ENCODE measurements at regions not wholly inside any gene's neighbourhood (a gene's known extent, or its start where the extent isn't known, plus 50 kb on each side); places are given as distances from the start of the nearest gene placed in this dataset.

- Histone ChIP-seq H3K4me1 (ENCODE audit: control insufficient read depth in 5 of 5, insufficient read depth in 5 of 5, low read length in 5 of 5) (no peaks in the 10 kb centered on the region), H3K27ac (ENCODE audit: low read depth in 1 of 2, low read length in 1 of 2) (no peak overlapping the region), H3K36me3 (ENCODE audit: control insufficient read depth in 4 of 4, insufficient read depth in 4 of 4, low read length in 4 of 4) (no peaks in the 10 kb centered on the region), H3K27me3 (ENCODE audit: control insufficient read depth in 3 of 3, insufficient read depth in 3 of 3, low read length in 2 of 3) (no peaks in the 10 kb centered on the region), H3K9ac (ENCODE audit: insufficient read depth in 1 of 2, low read length in 2 of 2) (no peak overlapping the region), H3K4me3 (no peak overlapping the region), H3K9me3 (ENCODE audit: control insufficient read depth in 4 of 4, insufficient read depth in 3 of 4, low read length in 3 of 4) (no peaks in the 10 kb centered on the region)
- DNase-seq, result no peak
- TF ChIP-seq, protein P1, sequence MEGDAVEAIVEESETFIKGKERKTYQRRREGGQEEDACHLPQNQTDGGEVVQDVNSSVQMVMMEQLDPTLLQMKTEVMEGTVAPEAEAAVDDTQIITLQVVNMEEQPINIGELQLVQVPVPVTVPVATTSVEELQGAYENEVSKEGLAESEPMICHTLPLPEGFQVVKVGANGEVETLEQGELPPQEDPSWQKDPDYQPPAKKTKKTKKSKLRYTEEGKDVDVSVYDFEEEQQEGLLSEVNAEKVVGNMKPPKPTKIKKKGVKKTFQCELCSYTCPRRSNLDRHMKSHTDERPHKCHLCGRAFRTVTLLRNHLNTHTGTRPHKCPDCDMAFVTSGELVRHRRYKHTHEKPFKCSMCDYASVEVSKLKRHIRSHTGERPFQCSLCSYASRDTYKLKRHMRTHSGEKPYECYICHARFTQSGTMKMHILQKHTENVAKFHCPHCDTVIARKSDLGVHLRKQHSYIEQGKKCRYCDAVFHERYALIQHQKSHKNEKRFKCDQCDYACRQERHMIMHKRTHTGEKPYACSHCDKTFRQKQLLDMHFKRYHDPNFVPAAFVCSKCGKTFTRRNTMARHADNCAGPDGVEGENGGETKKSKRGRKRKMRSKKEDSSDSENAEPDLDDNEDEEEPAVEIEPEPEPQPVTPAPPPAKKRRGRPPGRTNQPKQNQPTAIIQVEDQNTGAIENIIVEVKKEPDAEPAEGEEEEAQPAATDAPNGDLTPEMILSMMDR (IDR thresholded peaks at IDR 0.05; ENCODE audit: control extremely low read depth, extremely low read depth), result no peak
- WGBS, 2 donors, result 89 to 91% methylated on average over 1 of the region's 1 CpG
- no peak for ATAC-seq (ENCODE audit: insufficient read depth, low FRiP score)
Measured at GRCh38 chr3:161571951-161572350, 75.3 kb downstream of the OTOL1 start.

GRCh38 chr3:161573136-161573535 is 76.5 kb downstream of the OTOL1 start:
- Histone ChIP-seq H3K27ac (ENCODE audit: low read depth in 1 of 2, low read length in 1 of 2) (no peak overlapping the region), H3K4me1 (ENCODE audit: control insufficient read depth in 5 of 5, insufficient read depth in 5 of 5, low read length in 5 of 5) (no peaks in the 10 kb centered on the region), H3K36me3 (ENCODE audit: control insufficient read depth in 4 of 4, insufficient read depth in 4 of 4, low read length in 4 of 4) (no peaks in the 10 kb centered on the region), H3K4me3 (no peak overlapping the region), H3K9me3 (ENCODE audit: control insufficient read depth in 4 of 4, insufficient read depth in 3 of 4, low read length in 3 of 4) (no peaks in the 10 kb centered on the region), H3K9ac (ENCODE audit: insufficient read depth in 1 of 2, low read length in 2 of 2) (no peak overlapping the region), H3K27me3 (ENCODE audit: control insufficient read depth in 3 of 3, insufficient read depth in 3 of 3, low read length in 2 of 3) (no peaks in the 10 kb centered on the region)
- DNase-seq (no peak), ATAC-seq (ENCODE audit: insufficient read depth, low FRiP score) (no peak)
- 76 to 86% methylated on average over 1 of the region's 1 CpG for WGBS, 2 donors
- TF ChIP-seq, protein P1 (IDR thresholded peaks at IDR 0.05; ENCODE audit: control extremely low read depth, extremely low read depth), result no peak

DNA sequence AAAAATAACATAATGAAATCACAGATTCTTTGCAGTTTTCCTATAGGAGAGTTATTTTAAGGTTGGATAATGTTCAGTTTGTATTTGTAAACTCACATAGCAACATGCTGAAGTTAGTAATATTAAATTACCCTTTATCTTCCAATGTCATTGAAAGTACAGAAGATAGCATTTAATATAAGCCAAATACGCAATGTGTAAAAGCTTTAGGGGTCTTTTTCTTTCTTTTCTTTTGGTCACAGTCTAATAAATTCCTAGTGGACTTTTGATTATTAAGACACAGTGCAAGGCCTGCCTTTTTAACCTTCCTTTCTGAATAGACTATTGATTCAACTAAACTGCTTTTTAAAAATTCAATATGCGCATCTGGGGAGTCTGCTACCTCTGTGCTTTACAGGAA is 79.3 kb downstream of the OTOL1 start:
- no peaks in the 10 kb centered on the region for H3K9me3 ChIP-seq (ENCODE audit: control insufficient read depth in 4 of 4, insufficient read depth in 3 of 4, low read length in 3 of 4)
- ATAC-seq (ENCODE audit: insufficient read depth, low FRiP score), result no peak
- H3K4me1 ChIP-seq (ENCODE audit: control insufficient read depth in 5 of 5, insufficient read depth in 5 of 5, low read length in 5 of 5), result no peaks in the 10 kb centered on the region
- no peaks in the 10 kb centered on the region for H3K36me3 ChIP-seq (ENCODE audit: control insufficient read depth in 4 of 4, insufficient read depth in 4 of 4, low read length in 4 of 4)
- H3K9ac ChIP-seq (ENCODE audit: insufficient read depth in 1 of 2, low read length in 2 of 2), result no peak overlapping the region
- WGBS, 2 donors, result 92 to 94% methylated on average over 2 of the region's 2 CpGs
- no peak overlapping the region for H3K4me3 ChIP-seq
- DNase-seq, result no peak
- no peak overlapping the region for H3K27ac ChIP-seq (ENCODE audit: low read depth in 1 of 2, low read length in 1 of 2)
- TF ChIP-seq, protein P1 (IDR thresholded peaks at IDR 0.05; ENCODE audit: control extremely low read depth, extremely low read depth), result no peak
- H3K27me3 ChIP-seq (ENCODE audit: control insufficient read depth in 3 of 3, insufficient read depth in 3 of 3, low read length in 2 of 3), result no peaks in the 10 kb centered on the region

GRCh38 chr3:161576311-161576710 is 79.7 kb downstream of the OTOL1 start:
- TF ChIP-seq, protein P1 (IDR thresholded peaks at IDR 0.05; ENCODE audit: control extremely low read depth, extremely low read depth), result no peak
- H3K27me3 ChIP-seq (ENCODE audit: control insufficient read depth in 3 of 3, insufficient read depth in 3 of 3, low read length in 2 of 3), result no peaks in the 10 kb centered on the region
- no peaks in the 10 kb centered on the region for H3K36me3 ChIP-seq (ENCODE audit: control insufficient read depth in 4 of 4, insufficient read depth in 4 of 4, low read length in 4 of 4)
- no peak overlapping the region for H3K9ac ChIP-seq (ENCODE audit: insufficient read depth in 1 of 2, low read length in 2 of 2)
- ATAC-seq (ENCODE audit: insufficient read depth, low FRiP score) (no peak), DNase-seq (no peak)
- no peaks in the 10 kb centered on the region for H3K4me1 ChIP-seq (ENCODE audit: control insufficient read depth in 5 of 5, insufficient read depth in 5 of 5, low read length in 5 of 5)
- no peak overlapping the region for H3K27ac ChIP-seq (ENCODE audit: low read depth in 1 of 2, low read length in 1 of 2)
- H3K9me3 ChIP-seq (ENCODE audit: control insufficient read depth in 4 of 4, insufficient read depth in 3 of 4, low read length in 3 of 4), result no peaks in the 10 kb centered on the region
- 73 to 75% methylated on average over 2 of the region's 2 CpGs for WGBS, 2 donors
- no peak overlapping the region for H3K4me3 ChIP-seq
